Fibroblast of villous mesenchyme (primary cell): ENCODE measurements at regions not wholly inside any gene's neighbourhood (a gene's known extent, or its start where the extent isn't known, plus 50 kb on each side); places are given as distances from the start of the nearest gene placed in this dataset.

ENCODE experiments used
- DNase-seq: peaks from one replicate; pipeline ENCODE4 v3.0.0-alpha.2; 2010; ENCODE audit warnings: low read depth
- H3K4me3 ChIP-seq: 2 replicates; pipeline ENCODE4 v1.5.1; 2011; ENCODE audit warnings: low read depth, mild to moderate bottlenecking, low read length
- TF ChIP-seq, protein P1 (sequence below): IDR thresholded peaks from 2 replicates; pipeline ENCODE4 v1.5.1; 2012; ENCODE audit warnings: low read depth, mild to moderate bottlenecking, low read length; ENCODE audit not compliant: insufficient read depth

DNA sequence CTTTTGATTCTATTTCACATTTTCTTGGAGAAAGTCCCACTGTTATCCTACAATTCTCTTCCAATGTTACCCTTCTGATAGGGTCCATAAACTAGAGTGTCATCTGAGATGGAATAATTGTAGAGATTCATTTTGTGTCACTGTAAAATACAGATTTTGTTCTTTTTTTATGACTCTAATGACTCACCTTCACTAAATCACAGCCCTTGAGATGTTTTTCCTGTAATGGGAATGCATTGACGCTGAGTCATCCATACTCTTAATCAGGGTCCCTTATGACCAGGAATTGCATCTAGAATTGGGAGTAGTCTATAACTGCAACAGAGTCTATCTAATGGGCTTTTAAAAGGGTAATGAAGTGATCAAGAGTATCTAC, 315.5 kb downstream of the TGFB2 start:
- peak; percentile 83 for DNase-seq
- TF ChIP-seq, protein P1, sequence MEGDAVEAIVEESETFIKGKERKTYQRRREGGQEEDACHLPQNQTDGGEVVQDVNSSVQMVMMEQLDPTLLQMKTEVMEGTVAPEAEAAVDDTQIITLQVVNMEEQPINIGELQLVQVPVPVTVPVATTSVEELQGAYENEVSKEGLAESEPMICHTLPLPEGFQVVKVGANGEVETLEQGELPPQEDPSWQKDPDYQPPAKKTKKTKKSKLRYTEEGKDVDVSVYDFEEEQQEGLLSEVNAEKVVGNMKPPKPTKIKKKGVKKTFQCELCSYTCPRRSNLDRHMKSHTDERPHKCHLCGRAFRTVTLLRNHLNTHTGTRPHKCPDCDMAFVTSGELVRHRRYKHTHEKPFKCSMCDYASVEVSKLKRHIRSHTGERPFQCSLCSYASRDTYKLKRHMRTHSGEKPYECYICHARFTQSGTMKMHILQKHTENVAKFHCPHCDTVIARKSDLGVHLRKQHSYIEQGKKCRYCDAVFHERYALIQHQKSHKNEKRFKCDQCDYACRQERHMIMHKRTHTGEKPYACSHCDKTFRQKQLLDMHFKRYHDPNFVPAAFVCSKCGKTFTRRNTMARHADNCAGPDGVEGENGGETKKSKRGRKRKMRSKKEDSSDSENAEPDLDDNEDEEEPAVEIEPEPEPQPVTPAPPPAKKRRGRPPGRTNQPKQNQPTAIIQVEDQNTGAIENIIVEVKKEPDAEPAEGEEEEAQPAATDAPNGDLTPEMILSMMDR: no peak
- H3K4me3 ChIP-seq: no peak overlapping the region

DNA sequence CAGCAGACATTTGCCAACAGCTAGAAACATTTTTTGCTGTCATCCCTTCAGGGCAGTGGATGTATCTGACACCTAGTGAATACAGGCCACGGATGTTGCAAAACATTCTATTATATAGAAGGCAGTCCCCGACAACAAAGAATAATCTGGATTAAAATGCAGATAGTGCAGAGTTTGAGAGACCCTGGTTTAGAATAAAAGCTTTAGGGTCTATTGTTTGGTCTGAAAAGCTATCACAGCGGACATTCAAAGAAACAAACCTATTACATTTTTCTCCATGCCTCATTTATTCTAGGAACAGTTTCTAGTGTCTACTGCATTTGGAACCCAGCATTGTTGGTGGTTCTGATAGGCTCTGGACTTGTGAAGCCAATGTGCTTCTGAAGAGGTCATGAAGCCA, 316.3 kb downstream of the TGFB2 start:
- no peak for DNase-seq
- no peak overlapping the region for H3K4me3 ChIP-seq
- TF ChIP-seq, protein P1: no peak

DNA sequence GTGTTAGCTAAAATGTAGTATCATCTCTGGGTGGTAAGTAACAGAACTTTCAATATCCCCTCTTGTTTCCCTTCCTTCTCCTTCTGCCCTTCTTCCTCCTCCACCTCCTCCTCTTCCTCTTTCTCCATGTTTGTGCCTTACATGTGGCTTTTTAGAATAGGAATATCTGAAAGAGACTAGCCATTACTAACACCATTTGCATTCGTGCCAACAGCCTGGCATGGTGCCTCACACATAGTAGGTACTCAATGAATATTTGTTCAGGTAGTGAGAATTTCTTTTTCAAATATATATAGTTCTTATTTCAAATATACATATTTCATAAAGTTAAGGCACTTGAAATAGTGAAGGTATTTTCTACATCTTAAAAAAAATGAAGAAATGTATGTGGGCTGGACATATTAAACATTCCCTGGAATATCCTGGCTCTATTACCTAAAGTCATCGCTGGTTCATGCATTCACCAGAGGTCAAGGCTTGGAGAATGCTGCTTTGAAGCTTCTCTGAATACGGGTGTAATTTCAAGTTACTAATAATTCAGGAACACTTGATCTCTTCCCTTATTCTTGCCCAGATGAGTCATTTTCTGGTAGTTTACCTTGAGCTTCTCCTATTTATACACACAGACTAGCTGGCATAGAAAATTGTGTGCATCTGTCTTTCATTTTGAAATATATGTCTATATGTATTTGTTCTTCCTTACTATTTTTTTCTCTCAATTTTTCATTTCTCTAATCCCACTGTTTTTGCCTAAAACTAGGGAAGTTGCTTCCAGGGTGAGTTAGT, 319.4 kb downstream of the TGFB2 start:
- TF ChIP-seq, protein P1: no peak
- peak; percentile 39 for DNase-seq

DNA sequence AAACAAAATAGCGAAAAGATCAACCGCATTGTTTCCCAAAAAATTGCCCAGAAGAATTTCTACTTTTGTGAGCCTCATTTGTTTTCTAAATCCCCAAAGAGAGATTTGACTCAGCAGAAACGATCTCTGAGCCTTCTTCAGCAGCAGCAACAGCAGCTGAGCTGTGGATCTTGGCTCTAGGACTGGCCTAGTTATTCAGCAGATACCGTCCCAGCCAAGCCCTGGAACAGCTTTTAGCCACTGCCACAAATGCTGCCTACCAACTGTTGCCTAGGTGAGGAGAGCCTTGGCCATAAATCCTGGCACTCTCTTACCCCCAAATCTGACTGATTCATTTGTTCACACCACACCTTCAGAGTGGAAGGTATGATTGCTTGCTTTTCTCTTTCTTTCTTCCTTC, 320.1 kb downstream of the TGFB2 start:
- H3K4me3 ChIP-seq: no peak overlapping the region
- DNase-seq: peak; percentile 48
- TF ChIP-seq, protein P1: no peak

More for the DNA sequence above, 319.4 kb downstream of the TGFB2 start:
- no peak overlapping the region for H3K4me3 ChIP-seq

DNA sequence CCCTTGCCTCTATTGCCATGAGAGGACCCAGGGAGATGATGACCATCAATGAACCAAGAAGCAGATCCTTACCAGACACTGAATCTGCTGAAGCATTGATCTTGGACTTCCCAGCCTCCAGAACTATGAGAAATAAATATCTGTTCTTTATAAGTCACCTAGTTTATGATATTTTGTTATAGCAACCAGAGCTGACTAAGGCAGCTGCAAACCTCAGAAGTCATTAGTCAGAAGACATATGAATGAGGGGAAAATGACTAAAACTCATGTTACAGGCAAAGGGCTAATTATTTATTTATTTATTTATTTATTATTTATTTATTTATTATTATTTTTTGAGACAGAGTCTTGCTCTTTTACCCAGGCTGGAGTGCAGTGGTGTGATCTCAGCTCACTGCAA, 321.1 kb downstream of the TGFB2 start:
- DNase-seq: no peak
- TF ChIP-seq, protein P1: no peak
- no peak overlapping the region for H3K4me3 ChIP-seq

DNA sequence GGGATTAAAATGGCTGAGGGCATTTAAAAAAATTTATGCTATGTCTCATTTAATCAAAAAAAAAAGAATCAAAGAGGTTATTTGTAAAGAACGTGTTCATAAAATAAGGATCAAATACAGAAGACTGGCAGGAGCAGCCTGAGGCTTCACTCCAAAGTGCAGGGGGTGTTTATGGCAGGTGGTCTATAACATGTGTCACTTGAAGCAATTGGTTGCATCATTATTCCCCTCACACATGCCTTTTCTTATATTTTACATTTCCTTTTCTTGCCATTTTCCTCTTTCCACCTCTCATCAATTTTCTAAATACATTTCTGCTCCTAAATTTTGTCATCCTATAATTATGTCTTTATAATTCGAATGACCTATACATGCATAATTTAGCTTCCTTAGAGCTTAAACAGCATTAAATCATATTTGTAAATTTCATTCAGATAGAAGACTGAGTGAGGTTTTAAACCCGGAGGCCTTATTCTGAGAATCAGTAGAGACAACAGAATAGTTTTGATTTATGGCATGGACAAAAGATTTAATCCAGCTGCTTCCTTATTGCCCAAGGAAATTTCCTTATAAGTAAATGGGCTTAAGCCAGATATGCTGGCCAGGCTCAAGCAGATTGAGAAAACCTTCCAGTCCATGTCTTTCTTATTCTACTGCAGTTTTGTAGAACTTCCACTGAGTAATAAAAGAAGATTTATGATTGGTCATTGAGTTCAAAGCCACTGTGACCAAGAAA, 322.8 kb downstream of the TGFB2 start:
- peak; percentile 83 for DNase-seq
- no peak overlapping the region for H3K4me3 ChIP-seq
- TF ChIP-seq, protein P1: no peak
